HL-60 (cell line): ENCODE measurements at regions not wholly inside any gene's neighbourhood (a gene's known extent, or its start where the extent isn't known, plus 50 kb on each side); places are given as distances from the start of the nearest gene placed in this dataset.
"Not testable (repeated sequence)": the region's sequence is repeated elsewhere in the genome, so short reads cannot be mapped to it uniquely, and the experiment has no call there.

Source experiments
- CTCF ChIP-seq: IDR thresholded peaks from one replicate; pipeline ENCODE4 v1.5.1; 2011; ENCODE audit warnings: low read length, control low read depth, inconsistent platforms; ENCODE audit not compliant: insufficient read depth
- GABPA ChIP-seq: IDR thresholded peaks from 2 replicates; pipeline ENCODE4 v1.6.1; 2012; ENCODE audit warnings: low read depth
- POLR2AphosphoS5 ChIP-seq: IDR thresholded peaks from 2 replicates; pipeline ENCODE4 v1.6.1; 2012; ENCODE audit warnings: low read depth
- REST ChIP-seq: IDR thresholded peaks from 2 replicates; pipeline ENCODE4 v1.6.1; 2012; ENCODE audit warnings: low read depth; ENCODE audit not compliant: insufficient replicate concordance
- SPI1 ChIP-seq: IDR thresholded peaks from 2 replicates; pipeline ENCODE4 v1.6.1; 2012; ENCODE audit warnings: low read depth, mild to moderate bottlenecking, borderline replicate concordance

- TF ChIP-seq CTCF, GABPA, SPI1, REST, POLR2AphosphoS5: not testable (repeated sequence)
These were observed 792.9 kb downstream of the SPATA31A7 start for GRCh38 chr9:61982727-61983126.
